GM19395 (cell line): ENCODE measurements at regions not wholly inside any gene's neighbourhood (a gene's known extent, or its start where the extent isn't known, plus 50 kb on each side); places are given as distances from the start of the nearest gene placed in this dataset.
"Not testable (repeated sequence)": the region's sequence is repeated elsewhere in the genome, so short reads cannot be mapped to it uniquely, and the experiment has no call there.

Experiments used
- ATAC-seq: cut with Tn5 transposase; IDR thresholded peaks from one replicate; pipeline ENCODE4 v1.9.1; 2021; ENCODE audit warnings: mild to moderate bottlenecking, moderate library complexity; ENCODE audit not compliant: unreplicated experiment

- no peak for ATAC-seq
Observed at GRCh38 chr16:59164461-59164860, 430.3 kb upstream of the GOT2 start.

GRCh38 chr16:59163371-59164055 lies 429.4 kb upstream of the GOT2 start:
- no peak for ATAC-seq

- no peak for ATAC-seq
Observed at GRCh38 chr16:59161679-59162078, 427.6 kb upstream of the GOT2 start.

GRCh38 chr16:59154295-59154694 lies 420.2 kb upstream of the GOT2 start:
- ATAC-seq = no peak

GRCh38 chr16:59148769-59149155 lies 414.6 kb upstream of the GOT2 start:
- ATAC-seq = no peak

- no peak for ATAC-seq
Observed at GRCh38 chr16:59148056-59148768, 414.1 kb upstream of the GOT2 start.

- no peak for ATAC-seq
Observed at GRCh38 chr16:59146140-59146539, 412.0 kb upstream of the GOT2 start.

GRCh38 chr16:59144841-59145240 lies 410.7 kb upstream of the GOT2 start:
- no peak for ATAC-seq

GRCh38 chr16:59144326-59144725 lies 410.2 kb upstream of the GOT2 start:
- ATAC-seq = no peak

GRCh38 chr16:59126486-59126885 lies 392.4 kb upstream of the GOT2 start:
- no peak for ATAC-seq

GRCh38 chr16:59124056-59124455 lies 389.9 kb upstream of the GOT2 start:
- ATAC-seq = no peak

- ATAC-seq = no peak
Observed at GRCh38 chr16:59123479-59123878, 389.4 kb upstream of the GOT2 start.

GRCh38 chr16:59122262-59122537 lies 388.1 kb upstream of the GOT2 start:
- ATAC-seq = no peak

- ATAC-seq = no peak
Observed at GRCh38 chr16:59121411-59122261, 387.5 kb upstream of the GOT2 start.

GRCh38 chr16:59116744-59117143 lies 382.6 kb upstream of the GOT2 start:
- no peak for ATAC-seq

- ATAC-seq = no peak
Observed at GRCh38 chr16:59114790-59115189, 380.7 kb upstream of the GOT2 start.

- no peak for ATAC-seq
Observed at GRCh38 chr16:59113004-59113670, 379.0 kb upstream of the GOT2 start.

- ATAC-seq = no peak
Observed at GRCh38 chr16:59111280-59111679, 377.2 kb upstream of the GOT2 start.

- ATAC-seq = no peak
Observed at GRCh38 chr16:59108374-59108773, 374.3 kb upstream of the GOT2 start.

- ATAC-seq = not testable (repeated sequence)
Observed at GRCh38 chr16:59096682-59097081, 362.6 kb upstream of the GOT2 start.

GRCh38 chr16:59090541-59090940 lies 356.4 kb upstream of the GOT2 start:
- ATAC-seq = no peak
